SK-N-DZ (cell line): ENCODE measurements at regions not wholly inside any gene's neighbourhood (a gene's known extent, or its start where the extent isn't known, plus 50 kb on each side); places are given as distances from the start of the nearest gene placed in this dataset.
A peak's percentile ranks its signal among the peaks of the same experiment; 100 is the strongest.

Experiments
- DNase-seq: peaks from one replicate; pipeline ENCODE4 v3.0.0-alpha.2; 2015; ENCODE audit warnings: low spot score

DNA sequence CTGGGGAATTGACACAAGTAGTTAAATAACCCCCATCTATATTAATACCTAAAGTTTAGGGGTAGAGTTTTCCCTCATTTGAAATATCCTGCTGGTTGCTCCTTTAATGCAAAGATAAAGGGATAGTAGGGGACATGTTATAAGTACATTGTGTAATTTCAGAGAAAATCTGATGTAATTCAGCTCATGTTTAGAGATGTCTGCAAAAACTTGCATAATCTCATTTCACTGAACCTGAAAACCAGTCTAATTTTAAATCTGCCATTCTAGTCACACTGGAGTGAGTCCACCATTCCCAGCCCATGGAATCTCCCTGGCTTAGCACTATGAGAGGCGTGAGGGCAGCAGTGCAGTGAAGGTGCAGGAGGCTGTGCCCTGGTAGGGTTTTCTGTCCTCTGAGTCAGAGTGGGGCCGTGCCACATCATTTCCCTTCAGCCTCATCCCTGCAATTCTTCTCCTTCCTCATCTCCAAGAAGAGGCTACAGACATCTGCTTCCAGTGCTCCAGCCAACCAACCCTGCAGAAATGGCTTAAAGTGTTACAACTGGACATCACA lies 246.3 kb upstream of the UMPS start:
- DNase-seq = no peak

DNA sequence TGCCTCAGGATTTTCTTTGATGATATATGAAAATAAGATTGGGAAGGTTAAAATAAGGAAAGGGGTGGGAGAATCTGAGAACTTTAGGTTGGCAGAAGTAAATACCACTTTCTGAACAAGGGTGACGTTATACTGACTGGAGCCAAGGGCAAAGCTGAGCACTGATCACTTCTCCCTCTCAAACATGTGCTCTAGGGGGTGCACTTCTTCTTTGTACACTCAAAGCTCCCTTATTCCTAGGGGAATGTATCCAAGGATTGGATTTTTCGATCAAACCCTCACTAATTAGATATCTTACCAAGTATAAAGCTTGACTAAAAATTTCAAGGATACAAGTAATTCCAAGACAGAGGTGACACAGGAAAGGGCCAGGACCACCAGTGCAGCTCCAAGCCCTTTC lies 243.9 kb upstream of the UMPS start:
- DNase-seq = no peak

DNA sequence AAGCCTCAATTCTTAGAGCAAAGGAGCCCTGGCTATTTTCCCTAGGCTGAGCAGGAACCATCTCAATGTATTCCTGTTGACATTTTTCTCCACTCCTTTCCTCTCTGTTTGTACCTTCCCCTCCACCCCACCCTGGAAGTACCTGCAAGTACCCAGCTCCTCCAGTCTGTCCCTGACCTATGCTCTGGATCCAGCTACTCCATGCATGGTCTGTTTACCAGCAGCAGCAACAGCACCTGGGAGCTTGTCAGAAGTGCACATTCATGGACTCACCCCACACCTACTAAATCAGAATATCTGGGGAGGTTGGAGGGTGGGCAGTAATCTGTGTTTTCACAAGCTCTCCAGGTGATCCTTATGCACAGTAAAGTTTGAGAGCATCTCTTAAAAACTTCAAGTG lies 240.7 kb upstream of the UMPS start:
- DNase-seq = no peak

DNA sequence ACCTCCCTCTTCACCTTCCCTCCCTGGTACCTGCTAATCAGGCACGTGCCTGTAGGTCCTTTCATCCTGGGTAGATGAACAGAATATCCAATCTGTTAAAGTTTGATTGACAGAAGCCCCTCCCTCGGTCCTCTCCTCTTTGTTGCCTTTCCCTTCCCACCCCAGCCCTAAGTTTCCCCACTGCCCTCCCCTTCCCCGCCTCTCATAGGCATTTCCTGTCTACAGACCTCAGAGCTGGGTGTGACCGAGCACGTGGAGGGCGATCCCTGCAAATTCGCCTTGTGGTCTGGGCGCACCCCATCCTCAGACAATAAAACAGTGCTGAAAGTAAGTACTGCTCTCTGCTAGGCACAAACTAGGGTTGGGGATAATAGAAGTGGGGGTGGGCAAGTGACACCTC lies 239.2 kb upstream of the UMPS start:
- DNase-seq = no peak

DNA sequence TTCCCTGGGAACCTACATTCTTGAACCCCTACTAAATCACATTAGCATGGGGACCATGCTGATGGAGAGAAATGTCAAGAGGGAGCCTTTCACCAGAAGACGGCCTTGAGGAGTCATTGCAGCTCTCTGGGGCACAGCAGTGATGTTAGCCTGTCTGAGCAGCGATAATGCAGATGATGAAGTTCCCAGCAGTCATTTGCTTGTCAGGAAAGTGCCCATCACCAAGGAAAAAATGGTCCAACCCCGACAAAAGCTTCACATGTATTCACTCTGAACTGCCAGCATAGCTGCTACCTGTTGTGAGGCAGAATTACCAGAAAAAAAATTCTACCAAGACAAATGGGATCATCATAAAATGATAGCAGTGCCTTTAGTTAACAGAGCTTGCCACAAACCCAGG lies 238.4 kb upstream of the UMPS start:
- DNase-seq = no peak

DNA sequence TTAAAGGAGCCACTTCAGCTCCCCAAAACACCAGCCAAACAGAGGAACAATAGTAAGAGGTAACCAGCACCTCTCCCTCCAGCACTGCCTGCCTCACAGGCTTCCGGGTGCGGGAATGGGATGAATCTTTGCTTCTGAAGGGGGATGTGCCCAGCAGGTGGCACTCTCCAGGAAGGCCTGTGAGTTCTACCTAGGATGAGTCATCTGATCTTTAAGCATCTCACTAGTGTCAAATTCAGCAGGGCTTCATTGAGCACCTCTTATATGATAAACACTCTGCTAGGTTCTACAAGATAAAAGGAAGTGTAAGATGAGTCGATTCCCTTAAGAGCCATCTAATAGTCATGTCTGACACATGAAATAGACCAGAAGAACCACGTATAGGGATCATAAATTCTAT lies 237.4 kb upstream of the UMPS start:
- DNase-seq = peak; percentile 13

DNA sequence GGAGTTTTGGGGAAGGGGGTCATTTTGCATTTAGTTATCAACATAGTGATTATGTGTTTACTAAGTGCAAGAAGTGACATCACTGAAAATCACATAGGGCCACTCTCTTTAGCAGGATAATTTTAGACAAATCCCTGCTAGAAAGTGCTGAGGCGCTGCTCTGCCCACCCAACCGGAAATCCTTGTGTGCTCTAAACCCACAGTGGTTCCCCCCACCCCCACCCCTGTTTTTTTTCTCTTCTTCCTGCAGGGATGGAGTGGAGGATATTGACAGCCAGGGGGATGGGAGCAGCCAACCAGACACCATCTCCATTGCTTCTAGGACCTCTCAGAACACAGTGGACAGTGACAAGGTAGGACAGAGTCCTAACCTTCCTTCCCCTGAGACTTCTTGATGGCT lies 234.2 kb upstream of the UMPS start:
- no peak for DNase-seq

DNA sequence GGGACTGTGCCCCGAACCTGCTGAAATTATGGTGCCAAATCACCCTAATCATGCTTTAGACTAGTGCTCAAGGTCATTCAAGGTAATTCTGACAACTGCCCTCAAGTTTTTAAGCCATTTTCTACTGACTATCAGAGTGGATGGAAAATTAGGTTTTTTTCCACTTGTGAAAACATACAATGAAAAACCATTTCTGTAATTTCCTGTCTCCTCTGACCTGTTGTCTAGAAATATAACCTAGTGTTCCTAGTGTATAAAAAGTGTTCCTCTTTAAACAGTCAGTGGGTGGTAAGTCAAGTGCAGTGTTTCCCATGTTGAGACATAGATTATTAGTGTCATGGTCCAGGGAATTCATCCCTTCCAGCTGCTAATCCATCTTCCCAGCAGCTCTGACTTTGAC lies 232.8 kb upstream of the UMPS start:
- no peak for DNase-seq

DNA sequence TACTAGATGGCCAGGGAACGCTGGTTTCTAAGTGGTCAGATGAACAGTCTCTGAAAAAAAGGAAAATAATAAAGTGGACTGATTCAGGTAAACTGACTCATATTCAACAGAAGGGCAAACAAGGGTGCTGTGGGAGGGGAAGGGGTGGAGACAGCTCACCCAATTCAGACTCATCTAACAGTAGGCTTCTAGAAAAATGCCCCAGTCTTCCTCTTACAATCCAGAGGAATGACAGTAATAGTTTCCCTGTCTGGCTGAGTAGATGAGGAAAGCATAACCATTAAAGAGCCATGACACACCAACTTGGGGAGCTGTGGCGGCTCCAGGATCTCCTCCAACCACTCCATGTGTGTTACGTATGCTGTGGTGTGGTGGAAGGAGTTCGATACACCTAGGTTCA lies 231.4 kb upstream of the UMPS start:
- DNase-seq = no peak

DNA sequence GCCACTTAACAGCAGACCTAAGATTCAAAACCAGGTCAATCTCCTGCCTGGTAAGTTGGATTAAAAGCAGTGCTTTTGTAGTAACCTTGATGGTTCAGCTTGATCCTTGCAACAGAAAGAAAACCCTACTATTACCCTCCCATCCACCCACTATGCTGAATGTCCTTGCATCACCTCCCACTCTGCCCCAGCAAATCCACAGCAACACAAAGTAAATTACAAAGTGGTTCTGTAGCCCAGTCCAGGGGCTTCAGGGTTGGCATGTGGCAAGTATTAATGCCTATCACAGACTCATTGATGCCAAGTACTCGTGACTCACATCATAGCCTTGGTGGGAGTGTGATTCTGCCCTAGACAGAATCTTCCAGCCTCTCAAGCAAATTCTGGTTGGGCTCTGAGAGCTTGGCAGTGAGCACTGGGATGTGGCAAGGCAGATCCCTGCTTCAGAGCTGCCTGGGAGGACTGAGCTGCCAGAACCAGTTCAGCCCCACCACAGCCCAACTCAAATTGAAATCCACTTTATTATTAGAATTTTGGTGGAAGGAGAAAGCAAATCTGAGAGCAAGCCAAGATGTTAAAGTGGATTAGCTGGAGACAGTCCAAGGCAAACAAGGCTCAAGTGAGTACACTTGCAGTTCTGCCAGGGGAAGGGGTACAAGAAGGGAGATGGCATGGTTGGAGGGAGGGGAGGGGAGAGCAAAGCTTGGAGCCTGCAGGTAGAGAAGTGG lies 225.8 kb upstream of the UMPS start:
- no peak for DNase-seq

DNA sequence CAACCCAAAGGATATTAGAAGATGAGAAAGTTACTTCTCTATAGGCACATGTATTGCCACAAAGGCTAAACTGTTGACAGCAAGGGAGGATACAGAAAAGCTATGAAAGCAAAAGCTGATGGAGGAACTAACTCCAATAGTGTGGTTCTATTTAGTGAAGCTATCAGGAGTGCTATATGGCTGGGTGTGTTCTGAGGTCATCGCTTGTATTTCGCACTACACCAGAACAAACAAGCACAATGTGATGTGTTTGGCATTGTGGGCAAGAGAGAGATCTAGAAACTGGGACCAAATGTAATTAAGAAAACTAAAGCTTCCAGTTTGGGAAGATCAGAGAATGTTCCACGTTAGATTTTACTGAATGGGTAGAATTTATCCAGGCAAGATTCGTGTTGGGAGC lies 220.4 kb upstream of the UMPS start:
- no peak for DNase-seq

DNA sequence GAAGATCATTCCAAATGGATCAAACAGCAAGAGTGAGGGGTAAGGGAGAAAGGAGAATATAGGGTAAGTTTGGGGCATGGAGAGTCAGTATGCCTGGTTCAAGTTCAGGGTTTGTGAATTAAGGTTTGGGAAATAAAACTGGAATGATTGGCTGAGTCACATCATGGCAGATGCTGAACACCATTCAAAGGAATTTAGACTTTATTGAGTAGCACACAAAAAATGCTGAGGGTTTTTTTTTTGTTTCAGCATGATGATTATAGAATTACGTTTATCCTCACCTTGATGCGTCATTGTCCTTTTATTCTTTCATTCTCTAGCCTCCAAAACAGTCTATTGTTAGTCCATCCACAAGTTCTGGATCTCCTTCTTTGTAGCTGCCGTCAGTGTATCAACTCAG lies 220.0 kb upstream of the UMPS start:
- DNase-seq = no peak

DNA sequence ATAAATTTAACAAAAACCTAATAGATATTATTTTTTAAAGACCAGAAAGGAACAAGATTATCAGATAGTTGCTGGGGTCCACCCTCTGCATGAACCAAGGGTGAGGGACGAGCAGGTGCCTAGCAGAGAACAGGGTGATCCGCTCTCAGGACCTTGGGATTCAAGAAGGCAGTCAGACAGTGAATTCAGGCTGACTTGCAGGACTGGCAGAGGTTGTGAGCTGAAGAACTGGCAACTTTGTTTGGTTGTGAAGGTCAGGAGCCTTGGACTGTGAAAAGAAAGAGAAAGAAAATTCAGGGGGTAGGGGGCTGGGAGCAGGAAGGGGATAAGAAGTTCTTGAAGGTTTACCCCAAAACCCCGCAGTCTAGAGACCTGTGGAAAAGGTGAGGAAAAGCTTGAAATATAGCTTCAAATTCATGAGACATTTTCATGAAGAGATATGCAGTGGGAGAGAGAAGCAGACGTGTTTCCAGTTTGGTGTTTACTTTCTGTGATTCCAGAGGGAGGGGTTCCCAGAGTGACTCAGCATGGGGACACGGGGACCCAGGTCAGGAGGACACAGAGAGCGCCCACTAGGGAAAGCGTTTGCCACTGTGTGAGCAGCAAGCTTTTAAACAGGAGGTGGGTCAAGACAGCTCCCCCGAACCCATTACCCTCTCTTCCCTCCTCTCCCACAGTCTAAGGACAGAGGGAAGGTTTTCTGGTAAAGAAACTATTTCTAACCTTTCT lies 217.2 kb upstream of the UMPS start:
- no peak for DNase-seq

DNA sequence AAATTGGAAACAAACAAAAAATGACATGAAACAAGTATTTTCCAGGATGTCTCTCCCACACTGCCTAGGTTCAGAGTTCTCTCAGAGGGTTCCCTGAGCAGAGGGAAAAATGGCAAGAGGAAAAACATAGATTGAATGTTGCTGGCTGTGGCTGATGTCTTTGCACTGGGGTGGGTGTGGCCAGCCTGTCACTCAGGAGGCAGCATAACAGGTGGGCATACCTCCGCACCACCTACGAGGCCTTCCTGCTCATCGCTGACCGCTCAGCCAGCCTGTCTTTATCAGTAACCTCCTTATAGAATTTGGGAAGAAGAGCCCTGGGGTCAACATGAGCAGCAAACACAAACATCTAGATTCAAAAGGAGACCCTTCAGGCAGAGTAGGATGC lies 216.6 kb upstream of the UMPS start:
- no peak for DNase-seq

DNA sequence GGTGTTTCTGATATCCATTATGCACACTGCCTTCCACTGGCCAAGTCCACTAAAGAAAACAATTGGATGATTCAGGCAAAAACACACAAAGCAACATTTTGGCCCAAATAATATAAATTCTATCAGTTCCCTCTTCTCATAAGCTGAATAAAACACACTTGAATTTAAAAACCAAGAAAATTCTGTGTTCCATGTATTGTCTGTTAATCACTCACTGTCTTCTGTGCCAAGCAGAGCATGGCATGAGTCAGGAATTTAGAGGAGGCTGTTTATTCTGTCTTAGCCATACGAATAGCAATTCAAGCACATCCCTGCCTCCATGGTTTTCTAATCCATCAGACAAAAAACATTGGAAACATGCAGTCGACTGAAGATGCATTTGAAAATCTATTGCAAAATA lies 215.6 kb upstream of the UMPS start:
- DNase-seq = no peak

DNA sequence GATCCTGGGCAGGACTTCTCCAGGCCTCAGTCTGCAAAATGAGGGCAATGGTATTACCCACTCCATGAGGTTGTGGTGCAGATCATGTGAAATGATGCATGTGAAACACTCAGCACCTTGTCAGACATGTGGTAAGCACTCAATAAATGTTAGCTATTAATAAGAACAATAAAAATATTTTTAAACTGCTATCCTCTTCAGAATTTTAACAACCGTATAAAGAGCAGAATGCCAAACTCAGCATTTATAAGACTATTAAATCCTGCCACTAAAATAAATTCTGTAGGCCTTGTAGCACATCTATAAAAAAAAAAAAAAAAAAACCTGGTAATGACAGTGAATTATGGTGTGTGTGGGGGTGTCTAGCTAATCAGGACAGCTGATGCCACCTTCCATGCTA lies 213.9 kb upstream of the UMPS start:
- DNase-seq = no peak

DNA sequence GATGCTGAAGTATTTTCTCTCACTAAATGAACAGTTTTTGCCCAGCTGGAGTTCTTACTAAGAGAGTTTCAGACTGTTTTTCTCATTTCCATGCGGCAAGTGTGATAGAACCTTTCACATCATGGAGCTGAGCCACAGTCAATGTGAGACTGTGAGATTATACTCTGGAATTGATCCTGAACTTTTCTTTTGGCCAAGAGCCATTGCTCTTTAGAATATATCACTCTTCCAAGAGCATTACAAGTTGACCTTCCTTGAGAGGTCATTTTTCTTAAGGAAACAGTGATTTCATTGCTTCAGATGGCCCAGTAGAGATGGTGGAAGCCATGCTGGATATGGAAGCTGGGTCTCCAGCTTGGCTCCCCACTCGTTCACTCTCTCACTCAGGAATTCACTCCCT lies 212.9 kb upstream of the UMPS start:
- DNase-seq = no peak

DNA sequence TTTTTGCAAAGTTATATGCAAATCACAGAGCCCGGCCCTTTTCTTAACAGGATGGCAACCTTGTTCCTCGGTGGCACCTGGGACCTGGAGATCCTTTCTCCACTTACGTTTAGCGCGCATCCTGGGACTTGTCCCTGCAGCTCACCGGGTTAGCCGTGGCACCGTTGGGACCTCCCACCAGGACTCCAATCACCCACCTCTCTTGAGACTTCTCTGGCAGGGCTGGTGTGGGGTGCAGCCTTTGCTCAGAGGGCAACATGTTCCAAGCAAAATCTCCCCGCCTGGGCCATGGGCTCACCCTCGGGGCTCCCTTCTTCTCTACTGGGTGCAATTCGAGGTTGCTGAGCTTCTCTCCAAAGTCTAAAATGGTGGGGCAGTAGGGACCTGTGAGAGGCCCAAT lies 211.9 kb upstream of the UMPS start:
- no peak for DNase-seq

DNA sequence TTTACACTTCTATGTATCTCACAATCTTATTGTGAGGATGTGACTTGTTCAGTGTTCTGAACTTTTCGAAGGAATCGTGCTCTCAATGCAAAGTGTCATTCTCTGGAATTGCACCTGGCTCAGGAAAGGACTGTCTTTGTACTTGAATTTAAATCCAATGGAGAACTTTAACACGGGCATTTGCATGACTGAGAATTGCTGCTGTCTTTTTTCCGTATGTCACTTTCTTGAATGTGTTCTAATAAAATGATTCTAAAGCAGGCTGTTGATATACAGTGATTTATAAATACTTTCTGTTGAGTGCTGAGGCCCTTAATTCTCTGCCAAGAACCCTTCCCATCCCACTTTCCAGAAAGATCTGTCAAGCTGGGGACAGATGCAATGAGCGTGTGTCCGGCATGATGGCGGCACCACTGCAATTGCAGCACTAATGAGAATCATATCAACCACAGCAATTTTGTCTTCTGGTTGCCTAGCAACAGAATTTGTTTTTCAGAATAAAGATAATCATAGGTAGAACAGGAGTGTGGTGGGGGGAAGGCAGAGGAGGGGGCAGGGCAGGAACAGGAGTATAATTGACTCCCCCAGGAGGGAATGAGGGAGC lies 210.6 kb upstream of the UMPS start:
- DNase-seq = no peak

DNA sequence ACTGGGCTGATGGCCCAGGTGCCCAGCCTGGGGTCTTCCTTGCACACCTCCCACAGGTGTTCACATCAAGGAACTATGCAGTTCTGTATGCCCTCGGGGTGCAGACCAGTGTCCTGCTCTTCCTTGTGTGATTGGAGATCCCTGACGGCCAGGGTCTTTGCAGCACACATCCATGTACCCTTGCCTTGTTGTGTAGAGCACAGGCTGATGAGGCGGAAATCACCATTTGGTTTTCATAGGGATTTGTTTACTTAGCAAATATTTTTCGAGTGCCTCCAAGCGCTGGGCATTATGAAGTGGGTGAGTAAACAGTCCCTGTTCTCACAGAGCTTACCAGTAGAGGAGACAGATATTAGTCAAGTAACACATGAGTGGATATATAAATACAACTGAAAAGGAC lies 209.3 kb upstream of the UMPS start:
- DNase-seq = no peak

DNA sequence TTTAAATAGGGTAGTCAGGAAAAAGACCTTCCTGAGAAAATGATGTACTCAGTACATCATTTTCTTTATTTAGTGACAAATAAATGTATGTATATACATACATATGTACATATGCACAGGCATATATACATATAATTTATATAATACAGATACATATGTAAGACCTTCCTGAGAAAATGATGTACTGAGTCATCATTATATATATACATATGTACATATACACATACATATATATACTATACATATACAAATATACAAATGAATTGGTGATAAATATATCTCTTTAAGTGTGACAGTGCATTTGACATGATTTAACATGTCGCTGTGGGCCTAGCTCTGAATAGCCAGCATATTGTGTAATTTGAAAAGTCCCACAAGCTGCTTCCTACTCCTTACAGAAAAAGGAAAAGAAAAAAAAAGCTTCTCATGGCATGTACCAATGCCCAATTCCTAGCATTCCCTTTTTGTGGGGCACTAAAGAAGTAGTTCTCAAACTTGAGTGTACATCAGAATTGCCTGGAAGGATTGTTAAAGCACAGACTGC lies 208.1 kb upstream of the UMPS start:
- DNase-seq = no peak

DNA sequence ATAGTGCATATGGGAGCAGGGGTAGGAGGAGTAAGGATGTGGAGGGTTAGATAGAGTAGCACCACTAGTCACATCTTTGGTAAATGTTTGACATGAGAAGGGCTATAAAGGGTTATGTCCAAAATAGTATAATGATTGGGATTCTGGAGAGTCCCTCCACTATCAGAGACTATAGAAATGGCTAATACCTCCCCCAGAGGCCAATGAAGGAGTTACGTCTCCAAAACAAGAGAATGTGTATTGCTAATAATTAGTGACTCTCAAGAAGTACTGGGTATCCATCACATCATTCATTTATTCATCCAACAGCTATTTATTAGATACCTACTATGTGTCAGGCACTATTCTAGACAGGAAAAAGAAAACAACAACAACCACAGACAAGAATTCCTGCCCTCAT lies 203.7 kb upstream of the UMPS start:
- DNase-seq = no peak
